ENCODE measurements at regions not wholly inside any gene's neighbourhood (a gene's known extent, or its start where the extent isn't known, plus 50 kb on each side); places are given as distances from the start of the nearest gene placed in this dataset. TPM values are rescaled to one million over a fixed set of nuclear protein-coding genes. Genes with fewer than 3 reads are reported as not detected.

Small RNA genes lying in the stretch of these regions (small RNA-seq; reads per million reads assigned to genes)
- gene RNU6-657P = not detected

Measured in occipital lobe (tissue), 1 donor.